Stomach (tissue), 4 donors: ENCODE measurements at regions not wholly inside any gene's neighbourhood (a gene's known extent, or its start where the extent isn't known, plus 50 kb on each side); places are given as distances from the start of the nearest gene placed in this dataset.

Experiments
- EP300 ChIP-seq: sonication (generic); formaldehyde crosslinking; IDR thresholded peaks from one replicate; pipeline ENCODE4 v1.6.1; 2017; ENCODE audit warnings: antibody characterized with exemption
- POLR2A ChIP-seq, 4 donors: fragments of 450-650 bp; IDR thresholded peaks; one replicate each; pipeline ENCODE4 v1.6.1; 2016; ENCODE audit warnings: antibody characterized with exemption in 4 of 4, control low read depth in 2 of 4, mild to moderate bottlenecking in 1 of 4, moderate library complexity in 1 of 4
- POLR2AphosphoS5 ChIP-seq, 3 donors: sonication (generic); formaldehyde crosslinking; IDR thresholded peaks; one replicate each; pipeline ENCODE4 v1.6.1; 2016; ENCODE audit warnings: antibody characterized with exemption in 3 of 3
- TF ChIP-seq, protein P1 (sequence below), 7 experiments: fragments of 450-650 bp in 4 of 7; fragments of 200-600 bp in 3 of 7; sonication (generic) in 3 of 7; IDR thresholded peaks; one replicate each; pipeline ENCODE4 v1.5.1; 2016 to 2019; ENCODE audit warnings: antibody characterized with exemption in 7 of 7, control low read depth in 2 of 7, mild to moderate bottlenecking in 1 of 7

DNA sequence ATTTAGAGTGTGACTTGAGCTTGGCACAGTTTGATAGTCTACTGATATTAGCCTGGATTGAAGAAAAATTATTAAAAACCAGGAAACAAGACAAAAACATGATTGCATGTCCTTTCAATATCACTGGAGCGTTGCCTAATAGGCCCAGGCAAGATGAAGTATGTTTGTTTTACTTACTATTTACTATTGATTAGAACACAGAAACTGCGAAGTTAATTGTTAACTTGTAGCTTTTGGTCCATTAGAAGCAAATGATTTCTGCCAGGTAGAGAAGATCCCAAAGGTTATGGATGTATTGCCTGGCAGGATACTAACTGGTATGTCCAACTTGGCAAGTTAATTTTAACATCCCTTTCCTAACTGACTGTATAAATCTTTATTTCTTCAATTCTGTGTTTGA is 268.9 kb downstream of the ETNK1 start:
- TF ChIP-seq, protein P1, sequence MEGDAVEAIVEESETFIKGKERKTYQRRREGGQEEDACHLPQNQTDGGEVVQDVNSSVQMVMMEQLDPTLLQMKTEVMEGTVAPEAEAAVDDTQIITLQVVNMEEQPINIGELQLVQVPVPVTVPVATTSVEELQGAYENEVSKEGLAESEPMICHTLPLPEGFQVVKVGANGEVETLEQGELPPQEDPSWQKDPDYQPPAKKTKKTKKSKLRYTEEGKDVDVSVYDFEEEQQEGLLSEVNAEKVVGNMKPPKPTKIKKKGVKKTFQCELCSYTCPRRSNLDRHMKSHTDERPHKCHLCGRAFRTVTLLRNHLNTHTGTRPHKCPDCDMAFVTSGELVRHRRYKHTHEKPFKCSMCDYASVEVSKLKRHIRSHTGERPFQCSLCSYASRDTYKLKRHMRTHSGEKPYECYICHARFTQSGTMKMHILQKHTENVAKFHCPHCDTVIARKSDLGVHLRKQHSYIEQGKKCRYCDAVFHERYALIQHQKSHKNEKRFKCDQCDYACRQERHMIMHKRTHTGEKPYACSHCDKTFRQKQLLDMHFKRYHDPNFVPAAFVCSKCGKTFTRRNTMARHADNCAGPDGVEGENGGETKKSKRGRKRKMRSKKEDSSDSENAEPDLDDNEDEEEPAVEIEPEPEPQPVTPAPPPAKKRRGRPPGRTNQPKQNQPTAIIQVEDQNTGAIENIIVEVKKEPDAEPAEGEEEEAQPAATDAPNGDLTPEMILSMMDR (IDR thresholded peaks at IDR 0.05): no peak
- TF ChIP-seq EP300 (no peak), POLR2AphosphoS5 (IDR thresholded peaks at IDR 0.05) (no peak), POLR2A (IDR thresholded peaks at IDR 0.05) (no peak)
